AG08396 (cell line): ENCODE measurements at regions not wholly inside any gene's neighbourhood (a gene's known extent, or its start where the extent isn't known, plus 50 kb on each side); places are given as distances from the start of the nearest gene placed in this dataset.

Source experiments
- DNase-seq: peaks from one replicate; pipeline ENCODE4 v3.0.0; 2012; ENCODE audit warnings: low spot score, mixed read lengths

DNA sequence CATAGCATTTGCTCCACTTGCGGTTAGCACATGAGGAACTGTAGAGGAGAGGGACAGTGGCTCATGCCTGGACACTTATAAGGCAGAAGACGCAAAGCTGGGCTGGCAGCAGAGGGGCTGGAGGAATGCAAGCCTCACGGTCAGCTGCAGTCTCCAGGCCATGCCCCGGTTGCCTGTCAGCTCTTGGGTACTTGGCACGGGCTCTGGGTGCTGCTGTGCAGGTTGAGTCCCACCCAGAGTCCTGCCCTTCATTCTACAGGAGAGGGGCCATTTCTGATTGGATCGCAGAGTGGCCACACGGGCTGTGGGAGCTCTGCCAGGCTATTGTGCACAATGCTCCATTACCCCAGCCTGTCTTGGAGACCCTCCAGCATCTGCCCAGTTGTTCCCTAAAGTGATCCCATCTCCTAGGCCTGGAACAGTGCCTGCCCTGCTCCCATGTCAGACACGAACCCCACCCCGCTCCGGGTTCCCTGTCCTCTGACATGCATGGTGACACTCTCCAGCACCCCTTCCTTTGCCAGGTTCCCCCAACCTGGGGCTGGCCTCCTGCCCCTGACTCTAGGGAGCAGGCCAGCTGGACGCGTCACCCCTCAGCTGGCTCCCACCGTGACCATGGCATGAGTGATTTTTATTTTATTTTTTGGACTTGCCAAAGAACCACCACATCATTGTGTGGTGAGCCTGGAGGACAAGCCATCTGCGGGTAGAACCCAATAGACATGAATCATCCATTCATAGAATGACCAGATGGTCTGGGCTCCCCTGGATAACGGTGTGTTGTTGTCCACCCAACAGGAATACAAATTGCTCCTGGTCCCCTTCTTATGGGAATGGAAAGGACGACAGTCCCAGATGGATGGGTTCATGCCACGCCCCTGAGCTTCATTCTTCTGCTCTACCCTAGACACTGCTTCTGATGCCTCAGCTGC lies 51.0 kb upstream of the KLF13 start:
- no peak for DNase-seq

DNA sequence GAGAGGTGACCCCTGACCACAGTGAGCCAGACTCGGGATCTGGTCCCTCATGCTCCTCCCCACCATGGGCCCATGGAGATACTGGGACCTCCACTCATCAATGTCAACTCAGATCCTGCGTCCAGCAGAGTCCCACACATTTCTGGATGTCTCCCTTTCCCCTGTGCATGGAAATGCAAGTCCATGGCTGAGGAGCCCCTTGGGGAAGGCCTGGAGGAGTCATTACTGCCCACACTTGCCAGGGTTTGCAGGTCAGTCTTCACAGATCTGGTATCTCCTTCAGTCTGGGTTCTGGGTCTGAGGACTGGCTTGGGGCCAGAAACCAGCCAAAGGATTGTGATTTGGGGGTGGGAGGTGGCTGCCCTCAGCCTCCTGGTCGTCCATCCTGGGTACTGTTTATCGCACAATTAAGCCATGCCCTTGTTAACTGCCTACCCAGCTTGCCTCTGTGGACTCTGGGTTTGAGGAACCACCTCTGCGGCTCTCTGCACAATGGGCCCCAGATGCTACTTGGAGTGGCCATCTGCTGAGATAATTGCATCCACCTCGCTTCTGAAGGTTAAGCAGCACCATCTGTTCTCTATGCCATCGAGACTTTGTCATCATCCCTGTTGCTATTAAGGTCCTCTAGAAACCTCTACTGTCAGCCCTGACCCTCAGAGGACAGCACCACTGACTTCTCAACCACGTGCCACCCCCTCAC lies 49.9 kb upstream of the KLF13 start:
- no peak for DNase-seq
